ENCODE measurements at regions not wholly inside any gene's neighbourhood (a gene's known extent, or its start where the extent isn't known, plus 50 kb on each side); places are given as distances from the start of the nearest gene placed in this dataset.
"Not testable (repeated sequence)": the region's sequence is repeated elsewhere in the genome, so short reads cannot be mapped to it uniquely, and the experiment has no call there.

- no peak for DNase-seq (ENCODE audit: low read depth in 2 of 3, low spot score in 2 of 3)
These were observed 516.9 kb downstream of the BRINP3 start for GRCh38 chr1:189960769-189961168.

DNA sequence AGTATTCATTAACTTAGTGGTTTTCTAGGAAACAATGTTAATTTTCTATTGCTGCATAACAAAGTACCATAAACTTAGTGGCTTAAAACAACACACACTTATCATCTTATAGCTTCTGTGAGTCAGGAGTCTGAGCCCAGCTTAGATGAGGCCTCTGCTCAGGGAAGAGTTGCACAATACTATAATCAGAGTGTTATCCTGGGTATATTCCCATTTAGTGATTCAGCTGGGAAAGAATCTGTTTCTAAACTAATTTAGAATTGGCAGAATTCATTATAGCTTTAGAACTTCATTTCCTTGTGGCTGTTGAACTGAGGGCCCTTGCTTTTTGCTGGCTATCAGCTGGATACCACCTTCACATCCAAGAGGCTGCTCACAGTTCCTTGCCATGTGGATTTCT is 515.5 kb downstream of the BRINP3 start:
- DNase-seq (ENCODE audit: low read depth in 2 of 3, low spot score in 2 of 3) = no peak

- no peak for DNase-seq (ENCODE audit: low read depth in 2 of 3, low spot score in 2 of 3)
These were observed 507.1 kb downstream of the BRINP3 start for GRCh38 chr1:189970331-189971230.

DNA sequence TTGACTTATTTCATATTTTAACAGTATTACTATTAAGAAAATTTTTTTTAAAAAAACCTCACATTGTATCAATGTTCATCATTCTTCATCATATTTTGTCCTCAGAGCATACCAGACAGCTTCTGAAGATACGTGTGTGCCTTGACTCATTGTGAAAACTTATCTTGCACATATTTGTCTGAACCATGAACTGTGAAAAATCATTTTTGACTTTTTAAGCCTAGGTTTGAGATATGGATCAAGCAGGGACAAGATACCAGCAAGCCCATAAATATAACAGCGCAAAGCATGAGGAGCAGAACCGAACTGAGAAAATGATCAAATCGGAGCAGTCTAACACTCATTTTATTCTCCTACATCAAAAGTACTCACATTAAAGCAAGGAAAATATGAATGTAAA is 506.0 kb downstream of the BRINP3 start:
- no peak for DNase-seq (ENCODE audit: low read depth in 2 of 3, low spot score in 2 of 3)

DNA sequence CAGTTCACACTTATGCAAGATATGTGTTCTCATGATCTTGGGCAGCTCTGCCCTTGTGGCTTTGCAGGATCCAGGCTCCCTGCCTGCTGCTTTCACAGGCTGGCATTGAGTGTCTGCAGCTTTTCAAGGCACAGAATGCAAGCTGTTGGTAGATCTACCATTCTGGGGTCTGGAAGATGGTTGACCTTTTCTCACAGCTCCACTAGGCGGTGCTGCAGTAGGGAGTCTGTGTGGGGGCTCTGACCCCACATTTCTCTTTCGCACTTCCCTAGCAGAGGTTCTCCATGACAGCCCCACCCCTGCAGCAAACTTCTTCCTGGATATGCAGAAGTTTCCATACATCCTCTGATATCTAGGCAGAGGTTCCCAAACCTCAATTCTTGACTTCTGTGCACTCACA is 500.5 kb downstream of the BRINP3 start:
- DNase-seq (ENCODE audit: low read depth in 2 of 3, low spot score in 2 of 3) = no peak

DNA sequence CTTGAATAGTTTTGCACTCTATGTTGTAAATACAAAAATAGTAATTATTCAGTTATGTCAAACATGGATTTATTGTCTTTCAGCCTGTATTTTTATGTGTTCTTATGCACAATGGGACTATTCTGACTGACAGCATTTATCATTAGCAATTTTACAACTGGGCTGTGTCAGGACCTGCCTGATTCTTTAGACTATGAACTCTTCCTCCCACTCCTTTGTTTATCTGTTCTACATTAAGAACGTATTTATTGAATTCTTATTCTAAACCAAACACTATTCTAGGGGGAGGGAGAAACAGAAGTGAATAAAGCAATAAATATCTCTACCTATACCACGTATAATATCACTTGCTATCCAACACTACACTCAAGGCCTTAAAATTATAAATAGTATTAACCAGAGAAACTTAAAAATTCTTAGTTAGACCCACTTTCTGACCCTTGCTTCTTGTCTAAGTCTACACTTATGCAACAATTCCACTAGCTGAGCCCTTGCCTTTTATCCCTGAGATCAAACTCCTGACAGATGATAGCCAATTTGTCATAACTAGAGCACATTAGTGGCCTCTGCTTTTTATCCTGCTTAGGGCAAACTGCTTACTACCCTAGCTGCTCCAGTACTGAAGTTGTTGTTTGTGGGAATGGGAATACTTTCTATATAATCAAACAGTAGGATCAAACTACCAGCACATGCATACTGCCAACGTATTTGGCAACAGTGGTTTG is 494.3 kb downstream of the BRINP3 start:
- DNase-seq (ENCODE audit: low read depth in 2 of 3, low spot score in 2 of 3) = no peak

GRCh38 chr1:189986516-189986915 is 491.1 kb downstream of the BRINP3 start:
- DNase-seq (ENCODE audit: low read depth in 2 of 3, low spot score in 2 of 3) = no peak

DNA sequence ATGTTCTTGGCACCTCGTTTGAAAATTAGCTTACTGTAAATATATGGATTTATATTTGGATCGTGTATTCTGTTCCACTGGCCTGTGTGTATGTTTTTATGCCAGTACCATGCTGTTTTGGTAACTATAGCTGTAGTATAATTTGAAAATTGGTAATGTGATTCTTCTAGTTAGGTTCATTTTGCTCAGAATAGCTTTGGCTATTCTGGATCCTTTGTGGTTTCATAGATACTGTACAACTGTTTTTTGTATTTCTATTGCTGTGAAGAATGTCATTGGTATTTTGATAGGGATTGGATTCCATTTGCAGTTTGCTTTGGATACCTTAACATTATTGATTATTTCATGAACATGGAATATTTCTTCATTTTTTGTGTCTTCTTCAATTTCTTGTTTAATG is 490.2 kb downstream of the BRINP3 start:
- no peak for DNase-seq (ENCODE audit: low read depth in 2 of 3, low spot score in 2 of 3)

DNA sequence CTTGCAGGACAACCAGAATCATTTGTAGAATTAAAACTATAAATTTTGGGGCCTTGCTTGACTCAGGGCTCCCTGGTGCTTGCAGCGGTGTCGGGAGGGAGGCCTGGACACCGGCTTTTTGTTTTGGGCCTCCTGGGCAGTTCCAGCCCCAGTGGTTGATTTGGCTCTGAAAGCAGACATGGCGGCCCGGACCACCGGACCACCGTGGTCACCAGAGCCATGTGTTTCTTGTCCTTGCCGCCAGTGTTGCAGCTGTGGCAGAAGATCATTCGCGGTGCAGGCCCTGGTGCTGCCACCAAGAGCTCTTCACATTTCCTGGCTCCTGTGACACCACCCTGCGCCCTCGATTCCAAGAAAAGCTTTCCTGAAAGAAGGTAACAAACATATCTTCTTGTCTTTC is 484.8 kb downstream of the BRINP3 start:
- no peak for DNase-seq (ENCODE audit: low read depth in 2 of 3, low spot score in 2 of 3)

GRCh38 chr1:190000365-190000872 is 477.2 kb downstream of the BRINP3 start:
- DNase-seq (ENCODE audit: low read depth in 2 of 3, low spot score in 2 of 3) = no peak

DNA sequence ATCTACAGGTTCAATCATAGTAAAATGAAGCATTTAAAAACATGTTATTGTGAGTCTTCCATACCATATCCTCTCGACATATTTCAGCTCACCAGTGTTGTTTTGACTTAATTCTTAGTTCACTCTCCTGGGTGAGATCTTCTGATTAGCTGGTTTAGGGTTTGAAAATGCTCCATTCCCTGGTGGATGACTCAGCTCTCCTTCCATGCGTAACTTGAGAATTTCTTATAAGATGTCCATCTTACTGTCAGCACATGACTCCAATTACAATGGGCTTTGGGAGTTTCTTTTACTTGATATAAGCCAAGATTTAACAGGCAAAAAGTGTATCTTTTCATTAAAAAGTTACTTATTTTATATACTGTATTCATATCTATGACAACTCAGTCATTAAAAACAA is 476.5 kb downstream of the BRINP3 start:
- DNase-seq (ENCODE audit: low read depth in 2 of 3, low spot score in 2 of 3) = no peak

GRCh38 chr1:190003376-190003775 is 474.3 kb downstream of the BRINP3 start:
- no peak for DNase-seq (ENCODE audit: low read depth in 2 of 3, low spot score in 2 of 3)

- no peak for DNase-seq (ENCODE audit: low read depth in 2 of 3, low spot score in 2 of 3)
These were observed 466.1 kb downstream of the BRINP3 start for GRCh38 chr1:190011585-190011984.

- not testable (repeated sequence) for DNase-seq (ENCODE audit: low read depth in 2 of 3, low spot score in 2 of 3)
These were observed 458.5 kb downstream of the BRINP3 start for GRCh38 chr1:190019151-190019550.

DNA sequence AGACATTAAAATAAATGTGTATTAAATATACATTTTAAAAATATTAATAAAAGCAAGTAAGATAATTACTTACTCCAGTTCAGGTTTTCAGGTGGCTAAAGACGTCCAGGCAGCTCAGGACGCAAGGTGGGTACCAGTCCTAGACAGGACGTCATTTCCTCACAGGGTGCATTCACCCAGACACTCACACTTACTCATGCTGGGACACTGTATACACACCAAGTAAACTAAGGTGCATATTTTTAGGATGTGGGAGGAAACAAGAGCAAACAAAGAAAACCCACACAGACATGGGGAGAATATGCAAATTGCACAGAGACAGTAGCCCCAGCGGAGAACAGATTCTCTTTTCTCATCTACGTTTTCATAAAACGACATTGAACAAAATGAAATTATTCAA is 457.9 kb downstream of the BRINP3 start:
- DNase-seq (ENCODE audit: low read depth in 2 of 3, low spot score in 2 of 3) = no peak

DNA sequence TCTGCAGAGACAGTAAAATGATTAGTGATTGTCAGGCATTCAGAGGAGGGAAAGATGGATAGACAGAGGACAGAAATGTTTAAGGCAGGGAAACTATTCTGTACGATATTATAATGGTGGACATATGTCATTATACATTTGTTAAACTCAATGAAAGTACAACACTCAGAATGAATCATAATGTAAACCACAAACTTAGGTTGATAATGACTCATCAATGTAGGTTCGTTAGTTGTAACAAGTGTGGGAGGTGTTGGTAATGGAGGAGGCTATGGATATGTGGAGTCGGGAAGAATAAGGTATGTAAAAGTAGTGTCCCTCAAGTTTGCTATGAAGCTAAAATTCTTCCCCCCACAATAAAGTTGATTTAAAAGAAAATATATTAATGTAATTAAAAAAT is 455.0 kb downstream of the BRINP3 start:
- no peak for DNase-seq (ENCODE audit: low read depth in 2 of 3, low spot score in 2 of 3)

DNA sequence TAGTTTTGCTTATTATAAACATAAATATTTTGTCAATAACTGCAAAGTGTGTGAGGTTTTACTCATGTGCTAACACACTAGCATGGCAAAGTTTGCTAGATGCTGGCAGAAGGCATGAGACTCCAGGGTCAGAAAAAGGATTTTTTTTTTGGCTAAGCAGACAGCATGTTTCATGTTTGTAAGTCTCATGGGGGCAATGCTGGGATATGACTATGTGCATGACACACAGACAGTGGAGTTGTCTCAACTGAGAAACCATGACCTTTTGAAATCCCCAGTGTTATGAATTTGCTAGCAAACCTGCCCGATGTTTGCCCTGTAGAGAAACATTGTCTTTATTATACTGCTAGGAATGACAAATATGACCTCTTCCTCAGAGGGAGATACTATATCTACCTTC is 448.2 kb downstream of the BRINP3 start:
- no peak for DNase-seq (ENCODE audit: low read depth in 2 of 3, low spot score in 2 of 3)

DNA sequence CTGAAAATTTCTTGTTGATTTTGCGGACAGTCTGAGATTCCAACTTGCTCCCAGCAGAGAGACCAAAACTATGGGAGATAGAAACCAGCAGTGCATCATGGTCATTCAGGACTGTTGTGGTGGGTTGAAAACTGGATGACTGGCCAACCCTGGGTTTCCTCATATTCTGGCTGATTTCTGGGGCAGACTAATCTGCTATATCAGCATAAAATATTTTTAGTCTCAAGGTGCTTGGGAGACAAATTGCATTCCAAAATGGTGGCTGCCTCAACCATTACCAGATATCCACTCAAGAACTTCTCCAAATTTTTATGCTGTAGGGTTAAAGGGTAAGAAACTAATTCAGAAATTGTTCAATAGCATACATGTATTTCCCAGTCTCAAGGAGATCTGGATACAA is 434.0 kb downstream of the BRINP3 start:
- DNase-seq (ENCODE audit: low read depth in 2 of 3, low spot score in 2 of 3) = no peak

- DNase-seq (ENCODE audit: low read depth in 2 of 3, low spot score in 2 of 3) = no peak
These were observed 431.4 kb downstream of the BRINP3 start for GRCh38 chr1:190046231-190046630.
